Body of pancreas (tissue), 4 donors: ENCODE measurements at regions not wholly inside any gene's neighbourhood (a gene's known extent, or its start where the extent isn't known, plus 50 kb on each side); places are given as distances from the start of the nearest gene placed in this dataset.

Source experiments
- ATAC-seq: fragments of 150-250 bp; one replicate; pipeline ENCODE4 v1.9.1; 2016
- DNase-seq, 4 donors: peaks; one replicate each; pipeline ENCODE4 v3.0.0-alpha.2; 2019
- H3K27ac ChIP-seq, 4 donors: fragments of 200-600 bp; sonication (generic); 1 replicate in 3 of 4; 2 replicates in 1 of 4; pipeline versions ENCODE4 v1.5.1 to v1.6.1; 2016 to 2019; ENCODE audit warnings: mild to moderate bottlenecking in 1 of 4, mixed read lengths in 1 of 4, moderate library complexity in 1 of 4
- H3K27me3 ChIP-seq, 2 donors: fragments of 200-600 bp; sonication (generic); one replicate each; pipeline ENCODE4 v1.6.0; 2016; ENCODE audit warnings: mild to moderate bottlenecking in 1 of 2
- H3K36me3 ChIP-seq, 2 donors: fragments of 200-600 bp; sonication (generic); replicated peaks in 1 of 2; 2 replicates each; pipeline ENCODE4 v1.5.1; 2016; ENCODE audit warnings: low read depth in 2 of 2; ENCODE audit not compliant: insufficient read depth in 1 of 2
- H3K4me1 ChIP-seq: fragments of 200-600 bp; sonication (generic); one replicate; pipeline ENCODE4 v1.6.0; 2016
- H3K4me3 ChIP-seq, 2 donors: fragments of 200-600 bp; sonication (generic); 1 replicate in 1 of 2; 2 replicates in 1 of 2; pipeline ENCODE4 v1.5.1; 2016 to 2019
- H3K9me3 ChIP-seq, 3 donors: fragments of 200-600 bp; sonication (generic); 1 replicate in 2 of 3; 2 replicates in 1 of 3; pipeline ENCODE4 v1.5.1; 2016
- CTCF ChIP-seq, 7 experiments: fragments of 450-650 bp in 4 of 7; fragments of 200-600 bp in 3 of 7; sonication (generic) in 3 of 7; IDR thresholded peaks; one replicate each; pipeline ENCODE4 v1.5.1; 2016 to 2019; ENCODE audit warnings: antibody characterized with exemption in 7 of 7
- POLR2A ChIP-seq, 3 donors: fragments of 450-650 bp; IDR thresholded peaks; one replicate each; pipeline ENCODE4 v1.6.1; 2016; ENCODE audit warnings: antibody characterized with exemption in 3 of 3, mild to moderate bottlenecking in 2 of 3
- WGBS, 2 donors: methylation state at CpG; one replicate each; pipeline ENCODE4 v1.1.5; 2017; 5-methylcytosine and 5-hydroxymethylcytosine counted together
- intact Hi-C: fragments of 100-400 bp; cut with DNase I; formaldehyde crosslinking; loops from one replicate; pipeline ENCODE4 v1.15.1; 2023

- no peaks in the 10 kb centered on the region for H3K36me3 ChIP-seq
- no peak for TF ChIP-seq POLR2A (IDR thresholded peaks at IDR 0.05)
- TF ChIP-seq CTCF (IDR thresholded peaks at IDR 0.05): no peak
- no peak overlapping the region for H3K27ac ChIP-seq
- no peak overlapping the region for H3K4me3 ChIP-seq
- H3K4me1 ChIP-seq: no peaks in the 10 kb centered on the region
- H3K27me3 ChIP-seq: no peaks in the 10 kb centered on the region
- DNase-seq (peak in 1 of 4 donors; percentile 4), ATAC-seq (no peak)
- H3K9me3 ChIP-seq: no peaks in the 10 kb centered on the region
- 48 to 76% methylated on average over 7 to 9 of the region's 9 CpGs for WGBS, 2 donors
- intact Hi-C loops: no loop called here
These were observed 116.6 kb downstream of the METRNL start for GRCh38 chr17:83196024-83196365.

- WGBS, 2 donors: 92 to 93% methylated on average over 8 to 10 of the region's 10 CpGs
- DNase-seq: peak in 2 of 4 donors; percentile 3 to 8
These were observed 117.0 kb downstream of the METRNL start for GRCh38 chr17:83196366-83196765.

GRCh38 chr17:83196973-83197880, 117.8 kb downstream of the METRNL start:
- Histone ChIP-seq H3K27ac (no peak overlapping the region), H3K4me3 (no peak overlapping the region)
- WGBS, 2 donors: 81 to 83% methylated on average over 17 to 24 of the region's 24 CpGs

More at GRCh38 chr17:83196366-83196765, 117.0 kb downstream of the METRNL start:
- intact Hi-C loops: no loop called here
- no peak for ATAC-seq
- Histone ChIP-seq H3K27ac (no peak overlapping the region), H3K27me3 (no peaks in the 10 kb centered on the region), H3K36me3 (no peaks in the 10 kb centered on the region), H3K4me3 (no peak overlapping the region), H3K4me1 (no peaks in the 10 kb centered on the region), H3K9me3 (no peaks in the 10 kb centered on the region)
- TF ChIP-seq CTCF (IDR thresholded peaks at IDR 0.05) (no peak), POLR2A (IDR thresholded peaks at IDR 0.05) (no peak)

GRCh38 chr17:83198366-83199341, 119.2 kb downstream of the METRNL start:
- DNase-seq (peak in 3 of 4 donors; percentile 2 to 10 (median 3)), ATAC-seq (no peak)
- TF ChIP-seq CTCF (IDR thresholded peaks at IDR 0.05) (no peak), POLR2A (IDR thresholded peaks at IDR 0.05) (no peak)
- H3K27me3 ChIP-seq: no peaks in the 10 kb centered on the region
- intact Hi-C loops: no loop called here
- peak overlapping the region in 2 of 4 donors; percentile 50 to 69 for H3K27ac ChIP-seq
- WGBS, 2 donors: 77 to 86% methylated on average over 25 to 27 of the region's 27 CpGs
- no peaks in the 10 kb centered on the region for H3K9me3 ChIP-seq
- no peaks in the 10 kb centered on the region for H3K4me1 ChIP-seq
- H3K36me3 ChIP-seq: no peaks in the 10 kb centered on the region
- no peak overlapping the region for H3K4me3 ChIP-seq

More at GRCh38 chr17:83196973-83197880, 117.8 kb downstream of the METRNL start:
- DNase-seq: peak; percentile 1 to 8 (median 6)
- intact Hi-C loops: no loop called here
- H3K27me3 ChIP-seq: no peaks in the 10 kb centered on the region
- no peaks in the 10 kb centered on the region for H3K9me3 ChIP-seq
- TF ChIP-seq POLR2A (IDR thresholded peaks at IDR 0.05) (no peak), CTCF (IDR thresholded peaks at IDR 0.05) (no peak)
- no peaks in the 10 kb centered on the region for H3K36me3 ChIP-seq
- ATAC-seq: no peak
- no peaks in the 10 kb centered on the region for H3K4me1 ChIP-seq
